HAP-1 (cell line): ENCODE measurements at regions not wholly inside any gene's neighbourhood (a gene's known extent, or its start where the extent isn't known, plus 50 kb on each side); places are given as distances from the start of the nearest gene placed in this dataset.

Experiments used
- DNase-seq, 2 experiments: peaks; one replicate each; pipeline ENCODE4 v3.0.0-alpha.2; 2016 to 2020; ENCODE audit warnings: low spot score in 2 of 2
- H3K27me3 ChIP-seq: fragments of 250-450 bp; sonication (Bioruptor Pico); 2 replicates; pipeline ENCODE4 v1.5.1; 2020; ENCODE audit warnings: low read depth, mild to moderate bottlenecking, moderate library complexity
- H3K36me3 ChIP-seq: fragments of 250-450 bp; sonication (Bioruptor Pico); replicated peaks from 2 replicates; pipeline ENCODE4 v1.5.1; 2020; ENCODE audit warnings: mild to moderate bottlenecking
- H3K4me1 ChIP-seq: fragments of 250-450 bp; sonication (Bioruptor Pico); 2 replicates; pipeline ENCODE4 v1.5.1; 2020; ENCODE audit warnings: mild to moderate bottlenecking
- H3K4me3 ChIP-seq: fragments of 250-450 bp; sonication (Bioruptor Pico); 2 replicates; pipeline ENCODE4 v1.5.1; 2020; ENCODE audit warnings: mild to moderate bottlenecking, moderate library complexity
- H3K9me3 ChIP-seq: fragments of 250-450 bp; sonication (Bioruptor Pico); 2 replicates; pipeline ENCODE4 v1.5.1; 2020; ENCODE audit warnings: mild to moderate bottlenecking, moderate library complexity
- in situ Hi-C: fragments of 300-500 bp; cut with MboI; formaldehyde crosslinking; loops from 3 replicates; pipeline ENCODE4 v1.14.3; 2020; ENCODE audit warnings: low sequenced_read_pairs, inconsistent platforms, mixed read lengths

- DNase-seq = no peak
- H3K27me3 ChIP-seq = no peaks in the 10 kb centered on the region
- no peaks in the 10 kb centered on the region for H3K9me3 ChIP-seq
- H3K4me3 ChIP-seq = no peak overlapping the region
- no peaks in the 10 kb centered on the region for H3K36me3 ChIP-seq
- no peaks in the 10 kb centered on the region for H3K4me1 ChIP-seq
- in situ Hi-C loops = no loop called here
These were observed 163.2 kb upstream of the ZNF32 start for GRCh38 chr10:43811871-43812270.

- H3K9me3 ChIP-seq = no peaks in the 10 kb centered on the region
- no peaks in the 10 kb centered on the region for H3K36me3 ChIP-seq
- H3K4me3 ChIP-seq = no peak overlapping the region
- H3K27me3 ChIP-seq = no peaks in the 10 kb centered on the region
- in situ Hi-C loops = no loop called here
- no peaks in the 10 kb centered on the region for H3K4me1 ChIP-seq
- DNase-seq = no peak
These were observed 160.7 kb upstream of the ZNF32 start for GRCh38 chr10:43809211-43809930.

- DNase-seq = no peak
- no peaks in the 10 kb centered on the region for H3K9me3 ChIP-seq
- no peaks in the 10 kb centered on the region for H3K4me1 ChIP-seq
- in situ Hi-C loops = no loop called here
- H3K27me3 ChIP-seq = no peaks in the 10 kb centered on the region
- no peaks in the 10 kb centered on the region for H3K36me3 ChIP-seq
- no peak overlapping the region for H3K4me3 ChIP-seq
These were observed 159.5 kb upstream of the ZNF32 start for GRCh38 chr10:43808136-43808535.

- no peaks in the 10 kb centered on the region for H3K9me3 ChIP-seq
- no peaks in the 10 kb centered on the region for H3K27me3 ChIP-seq
- in situ Hi-C loops = no loop called here
- H3K4me3 ChIP-seq = no peak overlapping the region
- H3K4me1 ChIP-seq = no peaks in the 10 kb centered on the region
- DNase-seq = no peak
- no peaks in the 10 kb centered on the region for H3K36me3 ChIP-seq
These were observed 158.4 kb upstream of the ZNF32 start for GRCh38 chr10:43806831-43807640.

GRCh38 chr10:43803791-43804190 lies 155.1 kb upstream of the ZNF32 start:
- no peak for DNase-seq
- in situ Hi-C loops = no loop called here
- H3K36me3 ChIP-seq = no peaks in the 10 kb centered on the region
- no peak overlapping the region for H3K4me3 ChIP-seq
- H3K27me3 ChIP-seq = no peaks in the 10 kb centered on the region
- no peaks in the 10 kb centered on the region for H3K9me3 ChIP-seq
- H3K4me1 ChIP-seq = no peaks in the 10 kb centered on the region

GRCh38 chr10:43802988-43803696 lies 154.5 kb upstream of the ZNF32 start:
- in situ Hi-C loops = no loop called here
- Histone ChIP-seq H3K9me3 (no peaks in the 10 kb centered on the region), H3K36me3 (no peaks in the 10 kb centered on the region), H3K4me1 (no peaks in the 10 kb centered on the region), H3K4me3 (no peak overlapping the region), H3K27me3 (no peaks in the 10 kb centered on the region)
- no peak for DNase-seq

- in situ Hi-C loops = no loop called here
- Histone ChIP-seq H3K27me3 (no peaks in the 10 kb centered on the region), H3K9me3 (no peaks in the 10 kb centered on the region), H3K36me3 (no peaks in the 10 kb centered on the region), H3K4me3 (no peak overlapping the region), H3K4me1 (no peaks in the 10 kb centered on the region)
- DNase-seq = no peak
These were observed 152.9 kb upstream of the ZNF32 start for GRCh38 chr10:43801626-43802025.

GRCh38 chr10:43801140-43801539 lies 152.5 kb upstream of the ZNF32 start:
- no peaks in the 10 kb centered on the region for H3K36me3 ChIP-seq
- H3K27me3 ChIP-seq = no peaks in the 10 kb centered on the region
- no peak overlapping the region for H3K4me3 ChIP-seq
- H3K9me3 ChIP-seq = no peaks in the 10 kb centered on the region
- DNase-seq = no peak
- H3K4me1 ChIP-seq = no peaks in the 10 kb centered on the region
- in situ Hi-C loops = no loop called here

- DNase-seq = no peak
- Histone ChIP-seq H3K36me3 (no peaks in the 10 kb centered on the region), H3K4me1 (no peaks in the 10 kb centered on the region), H3K27me3 (no peaks in the 10 kb centered on the region), H3K4me3 (no peak overlapping the region), H3K9me3 (no peaks in the 10 kb centered on the region)
- in situ Hi-C loops = no loop called here
These were observed 148.1 kb upstream of the ZNF32 start for GRCh38 chr10:43796781-43797180.

- no peak overlapping the region for H3K4me3 ChIP-seq
- no peaks in the 10 kb centered on the region for H3K4me1 ChIP-seq
- H3K9me3 ChIP-seq = no peaks in the 10 kb centered on the region
- no peaks in the 10 kb centered on the region for H3K36me3 ChIP-seq
- no peaks in the 10 kb centered on the region for H3K27me3 ChIP-seq
- no peak for DNase-seq
- in situ Hi-C loops = no loop called here
These were observed 147.0 kb upstream of the ZNF32 start for GRCh38 chr10:43795639-43796038.

GRCh38 chr10:43795093-43795492 lies 146.4 kb upstream of the ZNF32 start:
- no peaks in the 10 kb centered on the region for H3K4me1 ChIP-seq
- no peaks in the 10 kb centered on the region for H3K9me3 ChIP-seq
- no peaks in the 10 kb centered on the region for H3K36me3 ChIP-seq
- no peak for DNase-seq
- H3K27me3 ChIP-seq = no peaks in the 10 kb centered on the region
- no peak overlapping the region for H3K4me3 ChIP-seq
- in situ Hi-C loops = no loop called here

GRCh38 chr10:43794181-43794815 lies 145.6 kb upstream of the ZNF32 start:
- Histone ChIP-seq H3K4me1 (no peaks in the 10 kb centered on the region), H3K36me3 (no peaks in the 10 kb centered on the region), H3K4me3 (no peak overlapping the region), H3K27me3 (no peaks in the 10 kb centered on the region), H3K9me3 (no peaks in the 10 kb centered on the region)
- in situ Hi-C loops = no loop called here
- DNase-seq = no peak

GRCh38 chr10:43793704-43794103 lies 145.0 kb upstream of the ZNF32 start:
- no peak for DNase-seq
- Histone ChIP-seq H3K4me1 (no peaks in the 10 kb centered on the region), H3K36me3 (no peaks in the 10 kb centered on the region), H3K27me3 (no peaks in the 10 kb centered on the region), H3K4me3 (no peak overlapping the region), H3K9me3 (no peaks in the 10 kb centered on the region)
- in situ Hi-C loops = no loop called here

- H3K27me3 ChIP-seq = no peaks in the 10 kb centered on the region
- no peaks in the 10 kb centered on the region for H3K9me3 ChIP-seq
- H3K36me3 ChIP-seq = no peaks in the 10 kb centered on the region
- H3K4me3 ChIP-seq = no peak overlapping the region
- no peaks in the 10 kb centered on the region for H3K4me1 ChIP-seq
- DNase-seq = no peak
- in situ Hi-C loops = no loop called here
These were observed 141.5 kb upstream of the ZNF32 start for GRCh38 chr10:43790147-43790546.
